ENCODE measurements at regions not wholly inside any gene's neighbourhood (a gene's known extent, or its start where the extent isn't known, plus 50 kb on each side); places are given as distances from the start of the nearest gene placed in this dataset.

DNA sequence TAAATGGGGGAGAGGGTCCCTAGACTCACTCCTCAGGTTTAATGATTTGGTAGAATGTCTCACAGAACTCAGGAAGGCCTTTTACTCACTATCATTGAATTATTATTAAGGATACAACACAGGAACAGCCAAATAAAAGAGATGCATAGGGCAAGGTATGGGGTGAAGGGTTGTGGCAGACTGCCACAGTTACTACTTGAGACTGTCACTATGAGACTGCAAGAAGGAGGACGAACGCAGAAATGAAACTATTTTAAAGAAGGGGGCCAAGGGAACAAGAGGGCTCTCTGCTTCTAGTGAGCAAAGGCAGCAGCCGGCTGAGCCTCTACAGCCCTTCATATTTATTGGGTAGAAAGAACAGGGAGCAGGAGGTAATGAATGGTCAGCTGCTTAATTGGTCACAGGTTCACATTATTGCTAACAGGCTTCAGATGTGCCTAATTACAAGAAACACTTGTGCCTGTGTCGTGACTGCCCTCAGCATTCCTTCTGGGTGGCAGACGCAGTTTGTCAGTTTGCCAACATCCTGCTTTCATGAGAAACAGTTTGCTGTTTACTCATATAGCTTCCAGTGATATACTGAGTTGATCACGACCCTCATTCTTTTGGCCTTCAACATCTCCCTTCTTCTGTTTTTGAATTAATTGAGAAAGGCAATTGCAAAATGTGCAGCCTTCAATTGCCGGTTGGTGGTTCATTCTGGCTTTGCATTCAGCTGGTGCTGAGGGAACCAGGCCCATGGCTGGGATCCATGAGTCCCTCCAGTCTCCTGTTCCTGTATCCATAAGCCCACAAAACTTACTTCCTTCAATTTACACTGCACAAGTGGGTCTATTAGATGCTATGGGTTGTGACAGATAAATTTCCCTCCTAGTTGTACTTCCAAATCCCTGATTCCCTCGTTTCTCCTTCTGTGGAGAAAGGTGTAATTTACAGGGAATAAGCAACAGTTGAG, 82.8 kb upstream of the PLEKHG7 start:
- peak; percentile 28; the same call in 1 of the 3 replicates for ATAC-seq
- TF ChIP-seq ZFP3 (CRISPR knock-in tag; IDR thresholded peaks at IDR 0.05) (no peak), ZNF70 (CRISPR knock-in tag; IDR thresholded peaks at IDR 0.05) (no peak), ESRRG (CRISPR knock-in tag; IDR thresholded peaks at IDR 0.05) (no peak), ISL1 (CRISPR knock-in tag; IDR thresholded peaks at IDR 0.05) (no peak), OSR1 (CRISPR knock-in tag; IDR thresholded peaks at IDR 0.05) (no peak), TCF4 (CRISPR knock-in tag; IDR thresholded peaks at IDR 0.05; ENCODE audit: borderline replicate concordance) (no peak), ZNF8 (CRISPR knock-in tag; IDR thresholded peaks at IDR 0.05) (no peak), BACH2 (CRISPR knock-in tag; IDR thresholded peaks at IDR 0.05; ENCODE audit: borderline replicate concordance) (no peak), ZC3H10 (CRISPR knock-in tag; IDR thresholded peaks at IDR 0.05) (no peak), RARB (CRISPR knock-in tag; IDR thresholded peaks at IDR 0.05) (no peak), ARNTL (CRISPR knock-in tag; IDR thresholded peaks at IDR 0.05; ENCODE audit: borderline replicate concordance, low read depth) (no peak), PATZ1 (CRISPR knock-in tag; IDR thresholded peaks at IDR 0.05; ENCODE audit: borderline replicate concordance) (no peak), ZNF565 (CRISPR knock-in tag; conservative IDR thresholded peaks at IDR 0.05; ENCODE audit: low read depth) (no peak), SNAI2 (CRISPR knock-in tag; IDR thresholded peaks at IDR 0.05) (no peak), TOX (CRISPR knock-in tag; IDR thresholded peaks at IDR 0.05; ENCODE audit: borderline replicate concordance) (no peak), GLIS3 (CRISPR knock-in tag; IDR thresholded peaks at IDR 0.05) (no peak), CSDC2 (CRISPR knock-in tag; IDR thresholded peaks at IDR 0.05) (no peak)
- TF ChIP-seq, protein P1, sequence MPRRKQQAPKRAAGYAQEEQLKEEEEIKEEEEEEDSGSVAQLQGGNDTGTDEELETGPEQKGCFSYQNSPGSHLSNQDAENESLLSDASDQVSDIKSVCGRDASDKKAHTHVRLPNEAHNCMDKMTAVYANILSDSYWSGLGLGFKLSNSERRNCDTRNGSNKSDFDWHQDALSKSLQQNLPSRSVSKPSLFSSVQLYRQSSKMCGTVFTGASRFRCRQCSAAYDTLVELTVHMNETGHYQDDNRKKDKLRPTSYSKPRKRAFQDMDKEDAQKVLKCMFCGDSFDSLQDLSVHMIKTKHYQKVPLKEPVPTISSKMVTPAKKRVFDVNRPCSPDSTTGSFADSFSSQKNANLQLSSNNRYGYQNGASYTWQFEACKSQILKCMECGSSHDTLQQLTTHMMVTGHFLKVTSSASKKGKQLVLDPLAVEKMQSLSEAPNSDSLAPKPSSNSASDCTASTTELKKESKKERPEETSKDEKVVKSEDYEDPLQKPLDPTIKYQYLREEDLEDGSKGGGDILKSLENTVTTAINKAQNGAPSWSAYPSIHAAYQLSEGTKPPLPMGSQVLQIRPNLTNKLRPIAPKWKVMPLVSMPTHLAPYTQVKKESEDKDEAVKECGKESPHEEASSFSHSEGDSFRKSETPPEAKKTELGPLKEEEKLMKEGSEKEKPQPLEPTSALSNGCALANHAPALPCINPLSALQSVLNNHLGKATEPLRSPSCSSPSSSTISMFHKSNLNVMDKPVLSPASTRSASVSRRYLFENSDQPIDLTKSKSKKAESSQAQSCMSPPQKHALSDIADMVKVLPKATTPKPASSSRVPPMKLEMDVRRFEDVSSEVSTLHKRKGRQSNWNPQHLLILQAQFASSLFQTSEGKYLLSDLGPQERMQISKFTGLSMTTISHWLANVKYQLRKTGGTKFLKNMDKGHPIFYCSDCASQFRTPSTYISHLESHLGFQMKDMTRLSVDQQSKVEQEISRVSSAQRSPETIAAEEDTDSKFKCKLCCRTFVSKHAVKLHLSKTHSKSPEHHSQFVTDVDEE (CRISPR knock-in tag; IDR thresholded peaks at IDR 0.05): no peak
- TF ChIP-seq, protein P2, sequence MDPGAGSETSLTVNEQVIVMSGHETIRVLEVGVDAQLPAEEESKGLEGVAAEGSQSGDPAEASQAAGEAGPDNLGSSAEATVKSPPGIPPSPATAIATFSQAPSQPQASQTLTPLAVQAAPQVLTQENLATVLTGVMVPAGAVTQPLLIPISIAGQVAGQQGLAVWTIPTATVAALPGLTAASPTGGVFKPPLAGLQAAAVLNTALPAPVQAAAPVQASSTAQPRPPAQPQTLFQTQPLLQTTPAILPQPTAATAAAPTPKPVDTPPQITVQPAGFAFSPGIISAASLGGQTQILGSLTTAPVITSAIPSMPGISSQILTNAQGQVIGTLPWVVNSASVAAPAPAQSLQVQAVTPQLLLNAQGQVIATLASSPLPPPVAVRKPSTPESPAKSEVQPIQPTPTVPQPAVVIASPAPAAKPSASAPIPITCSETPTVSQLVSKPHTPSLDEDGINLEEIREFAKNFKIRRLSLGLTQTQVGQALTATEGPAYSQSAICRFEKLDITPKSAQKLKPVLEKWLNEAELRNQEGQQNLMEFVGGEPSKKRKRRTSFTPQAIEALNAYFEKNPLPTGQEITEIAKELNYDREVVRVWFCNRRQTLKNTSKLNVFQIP (CRISPR knock-in tag; IDR thresholded peaks at IDR 0.05; ENCODE audit: borderline replicate concordance, low read depth): no peak

- ATAC-seq: no peak
- TF ChIP-seq, protein P2 (CRISPR knock-in tag; IDR thresholded peaks at IDR 0.05; ENCODE audit: borderline replicate concordance, low read depth): no peak
- no peak for TF ChIP-seq OSR1 (CRISPR knock-in tag; IDR thresholded peaks at IDR 0.05)
- TF ChIP-seq TOX (CRISPR knock-in tag; IDR thresholded peaks at IDR 0.05; ENCODE audit: borderline replicate concordance): no peak
- TF ChIP-seq ZC3H10 (CRISPR knock-in tag; IDR thresholded peaks at IDR 0.05): no peak
- TF ChIP-seq TCF4 (CRISPR knock-in tag; IDR thresholded peaks at IDR 0.05; ENCODE audit: borderline replicate concordance): no peak
- TF ChIP-seq, protein P1 (CRISPR knock-in tag; IDR thresholded peaks at IDR 0.05): no peak
- TF ChIP-seq CREB5 (CRISPR knock-in tag; IDR thresholded peaks at IDR 0.05; ENCODE audit: low read depth): no peak
- no peak for TF ChIP-seq GLIS3 (CRISPR knock-in tag; IDR thresholded peaks at IDR 0.05)
- no peak for TF ChIP-seq ARNTL (CRISPR knock-in tag; IDR thresholded peaks at IDR 0.05; ENCODE audit: borderline replicate concordance, low read depth)
- TF ChIP-seq ZNF70 (CRISPR knock-in tag; IDR thresholded peaks at IDR 0.05): no peak
- no peak for TF ChIP-seq RARB (CRISPR knock-in tag; IDR thresholded peaks at IDR 0.05)
- TF ChIP-seq ESRRG (CRISPR knock-in tag; IDR thresholded peaks at IDR 0.05): no peak
- TF ChIP-seq BACH2 (CRISPR knock-in tag; IDR thresholded peaks at IDR 0.05; ENCODE audit: borderline replicate concordance): no peak
- TF ChIP-seq ISL1 (CRISPR knock-in tag; IDR thresholded peaks at IDR 0.05): no peak
Measured at GRCh38 chr12:92619026-92619425, 83.8 kb upstream of the PLEKHG7 start.

Measured in SK-N-SH treated with all-trans-retinoic acid at 6 μM for 48 hours (cell line).